HG03571 (cell line): ENCODE measurements at regions not wholly inside any gene's neighbourhood (a gene's known extent, or its start where the extent isn't known, plus 50 kb on each side); places are given as distances from the start of the nearest gene placed in this dataset.

Experiments
- ATAC-seq: cut with Tn5 transposase; IDR thresholded peaks from one replicate; pipeline ENCODE4 v1.9.1; 2021; ENCODE audit not compliant: unreplicated experiment

- no peak for ATAC-seq
These were observed 332.6 kb upstream of the TMPO start for GRCh38 chr12:98182821-98183220.

GRCh38 chr12:98185606-98186005, 329.8 kb upstream of the TMPO start:
- no peak for ATAC-seq

- no peak for ATAC-seq
These were observed 326.7 kb upstream of the TMPO start for GRCh38 chr12:98188650-98189077.

DNA sequence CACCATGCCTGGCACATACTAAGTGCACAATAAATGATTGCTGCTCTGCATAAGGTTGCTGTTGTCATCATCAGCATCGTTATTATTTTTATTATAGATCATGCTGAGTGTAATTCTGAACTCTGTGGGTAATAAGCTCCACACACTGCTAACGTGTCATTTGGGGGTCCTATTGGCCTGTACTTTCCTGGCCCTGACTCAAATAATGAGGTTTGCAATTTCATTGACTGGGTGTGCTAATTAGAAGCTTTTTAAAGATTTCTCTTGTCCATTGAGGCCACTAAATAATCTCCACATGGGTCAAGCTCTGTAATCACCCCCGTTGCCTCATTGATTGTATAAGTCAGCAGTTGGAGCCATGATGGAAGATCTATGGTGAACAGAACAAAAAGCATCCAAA, 320.8 kb upstream of the TMPO start:
- ATAC-seq = no peak

DNA sequence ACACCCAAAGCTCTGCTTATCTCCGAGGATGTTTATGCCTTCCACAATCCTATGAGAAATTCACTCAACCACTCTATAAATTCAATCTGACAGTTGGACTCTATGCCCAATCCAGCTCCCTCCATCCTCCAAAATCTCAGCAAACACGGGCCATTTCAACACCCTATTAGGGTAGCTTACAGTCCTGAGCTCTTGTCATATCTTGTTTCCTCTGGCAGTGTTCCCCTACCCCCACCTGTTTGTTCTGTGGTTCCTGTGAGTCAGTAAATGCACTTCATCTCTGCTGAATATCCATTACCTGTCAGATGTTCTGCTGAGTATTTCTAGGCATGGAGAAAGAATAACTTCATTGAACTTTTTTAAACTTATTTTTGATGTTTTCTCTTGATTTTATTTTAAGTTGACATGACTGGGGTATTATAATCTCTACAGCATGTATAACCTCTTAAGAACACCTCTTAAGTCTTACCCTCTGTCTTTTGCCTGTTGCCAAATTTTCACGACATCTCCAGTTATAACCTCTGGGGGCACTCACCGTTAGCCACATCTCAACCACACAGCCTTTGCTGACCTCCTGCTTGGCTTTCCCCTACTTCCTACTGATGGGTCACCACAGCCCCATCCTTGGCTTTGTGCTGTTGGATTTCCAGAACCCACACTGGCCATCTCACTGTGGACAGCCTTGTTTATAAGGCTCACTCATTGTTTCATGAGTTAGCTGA, 317.0 kb upstream of the TMPO start:
- ATAC-seq = no peak

DNA sequence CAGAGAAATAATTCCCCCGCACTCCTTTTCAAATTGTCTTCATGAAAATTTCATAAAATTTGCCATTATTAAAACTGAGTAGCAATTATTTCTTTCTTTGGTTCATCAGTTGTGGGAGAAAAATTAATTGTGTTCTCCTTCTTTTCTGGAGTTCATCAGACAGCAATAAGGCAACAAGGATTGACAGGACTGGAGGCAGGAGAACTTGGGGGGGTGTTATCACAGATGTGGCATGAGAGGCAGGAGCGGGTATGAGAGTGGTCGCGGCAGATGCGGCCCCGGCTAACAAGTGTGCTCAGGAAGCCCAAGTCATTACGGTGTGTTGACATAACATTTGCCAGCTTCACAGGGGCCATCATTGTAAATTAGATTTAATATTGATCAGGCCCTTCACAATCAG, 306.6 kb upstream of the TMPO start:
- ATAC-seq = no peak

- ATAC-seq = no peak
These were observed 303.3 kb upstream of the TMPO start for GRCh38 chr12:98211909-98212695.

DNA sequence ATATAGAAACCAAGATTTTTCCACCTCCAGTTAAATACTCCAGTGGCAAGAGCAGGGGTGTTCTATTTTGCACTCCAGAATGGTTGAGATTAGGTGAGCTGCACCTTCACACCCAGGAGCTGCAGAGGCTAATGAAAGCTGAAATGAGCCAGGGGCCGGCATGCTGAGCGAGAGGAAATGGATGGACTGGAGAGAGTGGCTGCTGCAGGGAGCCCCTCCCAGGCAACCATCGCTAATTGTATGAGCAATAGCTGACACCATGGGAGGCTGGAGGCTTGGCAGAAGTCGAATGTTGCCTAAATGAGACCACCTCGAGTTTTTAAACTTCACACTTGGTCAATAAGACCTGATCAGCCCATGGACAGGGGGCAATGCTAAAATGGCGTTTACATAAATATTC, 301.8 kb upstream of the TMPO start:
- no peak for ATAC-seq

DNA sequence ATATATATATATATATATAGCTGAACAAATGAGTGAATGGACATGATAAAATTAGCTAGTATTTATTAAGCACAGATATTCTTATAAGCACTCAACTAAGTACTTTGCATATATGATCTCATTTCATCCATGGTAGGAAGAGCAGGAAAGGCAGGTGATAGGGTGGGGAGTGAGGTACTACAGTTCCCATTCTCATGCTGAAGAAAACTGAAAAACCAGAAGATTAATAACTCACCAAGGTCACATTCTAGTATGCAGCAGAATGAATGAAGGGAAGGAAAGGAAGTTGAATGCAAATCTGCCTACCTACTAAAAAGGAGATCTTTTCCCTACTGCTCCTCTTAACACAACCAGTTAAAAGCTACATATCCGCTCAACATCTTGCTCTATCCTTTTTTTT, 298.1 kb upstream of the TMPO start:
- ATAC-seq = peak; percentile 77

- ATAC-seq = no peak
These were observed 294.8 kb upstream of the TMPO start for GRCh38 chr12:98220636-98221035.

- no peak for ATAC-seq
These were observed 294.1 kb upstream of the TMPO start for GRCh38 chr12:98221243-98221808.

- no peak for ATAC-seq
These were observed 293.3 kb upstream of the TMPO start for GRCh38 chr12:98222135-98222534.

DNA sequence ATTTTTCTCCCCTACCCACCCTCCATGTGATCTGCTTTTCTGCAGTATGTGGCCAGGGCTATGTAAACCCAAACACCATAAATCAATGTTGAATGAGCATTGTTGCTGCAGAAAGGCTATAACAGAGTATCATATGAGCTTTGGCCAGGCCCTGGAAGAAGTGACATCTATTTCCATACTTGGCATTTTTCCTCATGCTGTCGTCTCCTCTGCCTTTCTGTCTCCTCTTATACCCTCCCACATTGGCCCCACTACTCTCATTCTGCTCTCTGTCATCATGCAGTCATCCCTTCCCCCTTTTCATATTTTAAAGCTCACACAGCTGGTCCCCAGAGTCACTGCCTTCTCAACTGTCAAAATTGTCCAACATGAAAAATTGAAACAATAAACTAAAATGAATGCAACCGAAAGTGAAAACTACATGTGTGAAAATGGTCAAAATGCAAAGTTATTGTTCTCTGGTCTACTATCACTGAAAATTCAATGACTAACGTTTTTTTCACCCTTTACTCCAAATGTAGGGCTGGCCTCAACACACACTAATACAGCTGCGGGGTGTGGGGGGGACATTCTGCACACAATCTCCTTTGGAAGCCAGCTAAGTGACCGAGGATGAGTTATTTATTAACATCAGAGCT, 290.7 kb upstream of the TMPO start:
- ATAC-seq = peak; percentile 93

GRCh38 chr12:98227162-98227561, 288.2 kb upstream of the TMPO start:
- ATAC-seq = no peak

GRCh38 chr12:98228683-98229539, 286.5 kb upstream of the TMPO start:
- no peak for ATAC-seq

GRCh38 chr12:98229540-98229924, 285.9 kb upstream of the TMPO start:
- no peak for ATAC-seq

- no peak for ATAC-seq
These were observed 282.5 kb upstream of the TMPO start for GRCh38 chr12:98232753-98233390.

DNA sequence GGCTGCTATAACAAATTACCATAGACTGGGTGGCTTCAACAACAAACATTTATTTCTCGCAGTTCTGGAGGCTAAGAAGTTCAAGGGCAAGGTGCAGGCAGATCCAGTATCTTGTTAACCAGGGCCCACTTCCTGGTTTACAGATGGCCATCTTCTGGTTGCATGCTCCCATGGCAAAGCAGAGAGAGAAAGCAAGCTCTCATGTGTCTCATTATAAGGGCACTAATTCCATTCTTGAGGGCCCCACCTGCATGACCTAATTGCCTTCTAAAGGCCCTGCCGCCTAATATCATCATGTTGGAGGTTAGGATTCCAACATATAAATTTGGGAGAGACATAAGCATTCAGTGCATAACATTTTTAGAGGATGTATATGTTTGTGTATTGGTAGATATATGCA, 280.1 kb upstream of the TMPO start:
- no peak for ATAC-seq

GRCh38 chr12:98238515-98239130, 276.8 kb upstream of the TMPO start:
- ATAC-seq = no peak

DNA sequence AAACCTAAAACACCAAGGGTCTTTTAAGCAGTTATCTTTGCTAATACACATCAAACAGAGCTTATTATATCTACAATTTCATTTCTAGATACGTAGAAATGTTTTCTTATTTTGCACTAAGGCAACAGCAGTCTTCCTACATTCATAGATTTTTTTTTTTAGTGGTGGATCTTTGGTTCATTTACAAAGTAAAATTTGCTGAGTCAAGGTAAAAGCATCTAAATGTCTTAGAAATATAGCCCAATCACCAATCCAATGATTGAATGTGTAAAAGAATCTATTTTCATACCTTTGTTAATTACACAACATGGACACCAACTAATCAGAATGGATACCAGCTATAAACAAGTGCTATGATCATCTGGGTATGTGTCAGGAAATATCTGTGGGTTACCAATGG, 272.2 kb upstream of the TMPO start:
- ATAC-seq = no peak
